ENCODE measurements at regions not wholly inside any gene's neighbourhood (a gene's known extent, or its start where the extent isn't known, plus 50 kb on each side); places are given as distances from the start of the nearest gene placed in this dataset.

GRCh38 chr18:34648269-34648985, 61.7 kb upstream of the DTNA start:
- no peak for TF ChIP-seq CTCF (IDR thresholded peaks at IDR 0.05; ENCODE audit: low read depth, low read length)
- H3K4me3 ChIP-seq (ENCODE audit: low read depth, low read length) = no peak overlapping the region

GRCh38 chr18:34649080-34649479, 61.0 kb upstream of the DTNA start:
- TF ChIP-seq CTCF (IDR thresholded peaks at IDR 0.05; ENCODE audit: low read depth, low read length) = no peak
- H3K4me3 ChIP-seq (ENCODE audit: low read depth, low read length) = no peak overlapping the region

GRCh38 chr18:34650121-34650545, 60.0 kb upstream of the DTNA start:
- no peak for TF ChIP-seq CTCF (IDR thresholded peaks at IDR 0.05; ENCODE audit: low read depth, low read length)
- no peak overlapping the region for H3K4me3 ChIP-seq (ENCODE audit: low read depth, low read length)

GRCh38 chr18:34651586-34652369, 58.3 kb upstream of the DTNA start:
- no peak for TF ChIP-seq CTCF (IDR thresholded peaks at IDR 0.05; ENCODE audit: low read depth, low read length)
- H3K4me3 ChIP-seq (ENCODE audit: low read depth, low read length) = no peak overlapping the region

GRCh38 chr18:34655131-34655530, 55.0 kb upstream of the DTNA start:
- H3K4me3 ChIP-seq (ENCODE audit: low read depth, low read length) = no peak overlapping the region
- no peak for TF ChIP-seq CTCF (IDR thresholded peaks at IDR 0.05; ENCODE audit: low read depth, low read length)

- H3K4me3 ChIP-seq (ENCODE audit: low read depth, low read length) = no peak overlapping the region
- TF ChIP-seq CTCF (IDR thresholded peaks at IDR 0.05; ENCODE audit: low read depth, low read length) = no peak
Measured at GRCh38 chr18:34657860-34658500, 52.1 kb upstream of the DTNA start.
